H1 (cell line): ENCODE measurements at regions not wholly inside any gene's neighbourhood (a gene's known extent, or its start where the extent isn't known, plus 50 kb on each side); places are given as distances from the start of the nearest gene placed in this dataset.

Experiments used
- CTCF ChIA-PET: fragments of 300-600 bp; sonication (Branson Sonifier 250); formaldehyde crosslinking; loops from one replicate; lab custom pipeline; 2021; ENCODE audit not compliant: partially characterized antibody; lab: Charles Lee
- POLR2A ChIA-PET: fragments of 300-600 bp; sonication (Branson Sonifier 250); formaldehyde crosslinking; loops from one replicate; lab custom pipeline; 2021; ENCODE audit warnings: inconsistent platforms; ENCODE audit not compliant: partially characterized antibody; lab: Charles Lee
- DNase-seq, 2 experiments: peaks; one replicate each; pipeline versions ENCODE4 v3.0.0 to v3.0.0-alpha.2; 2010 to 2022; ENCODE audit warnings: low spot score in 2 of 2, low read depth in 1 of 2, mixed read lengths in 1 of 2
- FAIRE-seq: peaks from 2 replicates; lab custom pipeline; 2011; peaks lifted over from hg19 to GRCh38; lab: Jason Lieb, UNC
- H2AFZ ChIP-seq: 2 replicates; pipeline ENCODE4 v1.8.1; 2012; ENCODE audit warnings: low read length, inconsistent platforms
- H2AK5ac ChIP-seq: 2 replicates; pipeline ENCODE4 v1.6.1; 2013; ENCODE audit warnings: low read depth, low read length
- H2BK120ac ChIP-seq: replicated peaks from 2 replicates; pipeline ENCODE3; 2013; ENCODE audit warnings: low read depth, low read length, inconsistent platforms
- H2BK12ac ChIP-seq: 2 replicates; pipeline ENCODE4 v1.6.1; 2013; ENCODE audit warnings: low read depth, low read length
- H2BK15ac ChIP-seq: 2 replicates; pipeline ENCODE4 v1.6.1; 2013; ENCODE audit warnings: low read length
- H2BK20ac ChIP-seq: 2 replicates; pipeline ENCODE4 v1.6.1; 2013; ENCODE audit warnings: low read length
- H2BK5ac ChIP-seq: 2 replicates; pipeline ENCODE4 v1.6.1; 2013; ENCODE audit warnings: low read depth, low read length
- H3K14ac ChIP-seq: 2 replicates; pipeline ENCODE4 v1.6.1; 2013; ENCODE audit warnings: inconsistent platforms; ENCODE audit not compliant: insufficient read length
- H3K18ac ChIP-seq: 2 replicates; pipeline ENCODE4 v1.6.1; 2013; ENCODE audit warnings: low read length; ENCODE audit errors: extremely low read depth
- H3K23ac ChIP-seq: 2 replicates; pipeline ENCODE4 v1.6.1; 2013; ENCODE audit warnings: inconsistent platforms; ENCODE audit not compliant: insufficient read length
- H3K23me2 ChIP-seq: 2 replicates; pipeline ENCODE4 v1.6.1; 2013; ENCODE audit warnings: low read depth, low read length
- H3K27ac ChIP-seq: 2 replicates; pipeline ENCODE4 v1.6.1; 2011; ENCODE audit warnings: low read depth, low read length, inconsistent platforms
- H3K27me3 ChIP-seq, 4 experiments: replicated peaks in 1 of 4; 1 replicate in 1 of 4; 2 replicates in 3 of 4; pipeline versions ENCODE4 v1.6.1 to v1.8.1; 2011 to 2013; ENCODE audit warnings: low read length in 3 of 4, mild to moderate bottlenecking in 3 of 4, inconsistent platforms in 2 of 4, mixed read lengths in 2 of 4, moderate library complexity in 1 of 4; ENCODE audit not compliant: control insufficient read depth in 3 of 4, insufficient read depth in 3 of 4; ENCODE audit errors: extremely low read depth in 1 of 4
- H3K36me3 ChIP-seq, 4 experiments: 2 replicates each; pipeline versions ENCODE4 v1.6.1 to v1.8.1; 2011 to 2013; ENCODE audit warnings: mild to moderate bottlenecking in 4 of 4, low read length in 3 of 4, moderate library complexity in 2 of 4, control low read depth in 1 of 4, inconsistent platforms in 1 of 4; ENCODE audit not compliant: insufficient read depth in 4 of 4, control insufficient read depth in 2 of 4
- H3K4ac ChIP-seq: replicated peaks from 2 replicates; pipeline ENCODE3; 2013; ENCODE audit warnings: low read length, low read depth, mixed read lengths, inconsistent platforms; ENCODE audit not compliant: insufficient read length
- H3K4me1 ChIP-seq, 4 experiments: replicated peaks in 1 of 4; 1 replicate in 1 of 4; 2 replicates in 3 of 4; pipeline versions ENCODE4 v1.6.1 to v1.8.1; 2011 to 2013; ENCODE audit warnings: low read length in 3 of 4, inconsistent platforms in 2 of 4, mixed read lengths in 1 of 4; ENCODE audit not compliant: insufficient read depth in 4 of 4, control insufficient read depth in 3 of 4
- H3K4me2 ChIP-seq, 2 experiments: 2 replicates each; pipeline versions ENCODE4 v1.6.1 to v1.8.1; 2011 to 2013; ENCODE audit warnings: low read depth in 2 of 2, low read length in 2 of 2, control low read depth in 1 of 2, inconsistent platforms in 1 of 2, mild to moderate bottlenecking in 1 of 2; ENCODE audit not compliant: insufficient read depth in 1 of 2
- H3K4me3 ChIP-seq, 4 experiments: fragments of 200-600, 300-600 bp in 1 of 4; sonication (generic), shearing (Covaris generic), sonication (Bioruptor Twin) in 1 of 4; 2 replicates each; pipeline versions ENCODE4 v1.5.1 to v1.8.1; 2011 to 2016; ENCODE audit warnings: low read length in 4 of 4, low read depth in 3 of 4, control low read depth in 2 of 4, inconsistent platforms in 2 of 4, mild to moderate bottlenecking in 2 of 4, mixed read lengths in 1 of 4, moderate library complexity in 1 of 4; ENCODE audit not compliant: insufficient read depth in 2 of 4; ENCODE audit errors: extremely low read depth in 1 of 4
- H3K56ac ChIP-seq: replicated peaks from 2 replicates; pipeline ENCODE3; 2013; ENCODE audit warnings: low read depth, mild to moderate bottlenecking, mixed read lengths, low read length, inconsistent platforms; ENCODE audit not compliant: insufficient read length
- H3K79me1 ChIP-seq: 2 replicates; pipeline ENCODE4 v1.6.1; 2013; ENCODE audit warnings: low read depth, low read length, control low read depth
- H3K79me2 ChIP-seq, 2 experiments: 2 replicates each; pipeline versions ENCODE4 v1.6.1 to v1.8.1; 2012 to 2013; ENCODE audit warnings: low read length in 2 of 2, mild to moderate bottlenecking in 2 of 2, inconsistent platforms in 1 of 2; ENCODE audit not compliant: insufficient read depth in 2 of 2, control insufficient read depth in 1 of 2
- H3K9ac ChIP-seq, 4 experiments: replicated peaks in 1 of 4; 1 replicate in 1 of 4; 2 replicates in 3 of 4; pipeline versions ENCODE4 v1.6.1 to v1.8.1; 2011 to 2013; ENCODE audit warnings: low read depth in 3 of 4, low read length in 3 of 4, control low read depth in 2 of 4, mild to moderate bottlenecking in 2 of 4, moderate library complexity in 2 of 4, inconsistent platforms in 1 of 4; ENCODE audit errors: extremely low read depth in 1 of 4
- H3K9me3 ChIP-seq, 2 experiments: 2 replicates each; pipeline versions ENCODE4 v1.6.1 to v1.8.1; 2012 to 2013; ENCODE audit warnings: mild to moderate bottlenecking in 2 of 2, moderate library complexity in 2 of 2, control low read depth in 1 of 2, inconsistent platforms in 1 of 2, low read depth in 1 of 2, low read length in 1 of 2, mixed read lengths in 1 of 2; ENCODE audit not compliant: insufficient read depth in 2 of 2
- H4K20me1 ChIP-seq, 2 experiments: replicated peaks in 1 of 2; 2 replicates each; pipeline versions ENCODE3 to v1.8.1; 2011 to 2013; ENCODE audit warnings: inconsistent platforms in 2 of 2, low read length in 2 of 2, mild to moderate bottlenecking in 1 of 2; ENCODE audit not compliant: insufficient read depth in 2 of 2, control insufficient read depth in 1 of 2
- H4K5ac ChIP-seq: 2 replicates; pipeline ENCODE4 v1.6.1; 2013; ENCODE audit warnings: low read length, low read depth, mixed read lengths, inconsistent platforms; ENCODE audit not compliant: insufficient read length
- H4K8ac ChIP-seq: 2 replicates; pipeline ENCODE4 v1.8.0; 2013; ENCODE audit warnings: mild to moderate bottlenecking, moderate library complexity, low read length, inconsistent platforms; ENCODE audit not compliant: insufficient read depth; ENCODE audit errors: extremely low read depth
- H4K91ac ChIP-seq: replicated peaks from 2 replicates; pipeline ENCODE3; 2013; ENCODE audit warnings: low read length, mixed read lengths, inconsistent platforms; ENCODE audit not compliant: insufficient read length
- ATF2 ChIP-seq: IDR thresholded peaks from 2 replicates; pipeline ENCODE4 v1.6.1; 2012; ENCODE audit warnings: low read length, inconsistent platforms
- ATF3 ChIP-seq: IDR thresholded peaks from 2 replicates; pipeline ENCODE4 v1.6.1; 2011; ENCODE audit warnings: low read depth, mild to moderate bottlenecking, low read length; ENCODE audit not compliant: insufficient read depth
- BCL11A ChIP-seq, 2 experiments: IDR thresholded peaks; one replicate each; pipeline ENCODE4 v1.6.1; 2011; ENCODE audit warnings: low read depth in 2 of 2, low read length in 2 of 2, mild to moderate bottlenecking in 2 of 2
- BRCA1 ChIP-seq: IDR thresholded peaks from 2 replicates; pipeline ENCODE4 v1.6.1; 2012; ENCODE audit warnings: low read depth, low read length, improper control_type of control experiment
- CTBP2 ChIP-seq: IDR thresholded peaks from 2 replicates; pipeline ENCODE4 v1.7.0; 2011; ENCODE audit warnings: borderline replicate concordance, mild to moderate bottlenecking, moderate library complexity, mixed read lengths, low read length; ENCODE audit not compliant: insufficient read depth, insufficient read length
- HDAC6 ChIP-seq: IDR thresholded peaks from one replicate; pipeline ENCODE4 v1.7.1; 2012; ENCODE audit warnings: low read depth, mild to moderate bottlenecking, inconsistent platforms, low read length, moderate library complexity
- POLR2AphosphoS5 ChIP-seq: IDR thresholded peaks from 2 replicates; pipeline ENCODE4 v1.6.1; 2011; ENCODE audit warnings: low read depth, low read length
- RFX5 ChIP-seq: IDR thresholded peaks from 2 replicates; pipeline ENCODE4 v1.6.1; 2011; ENCODE audit warnings: low read depth, low read length, improper control_type of control experiment, borderline replicate concordance
- SIX5 ChIP-seq: IDR thresholded peaks from 2 replicates; pipeline ENCODE4 v1.6.1; 2011; ENCODE audit warnings: mild to moderate bottlenecking, low read depth, low read length
- SP1 ChIP-seq: IDR thresholded peaks from 2 replicates; pipeline ENCODE4 v1.6.1; 2011; ENCODE audit warnings: low read depth, low read length
- SUZ12 ChIP-seq: fragments of 200-600 bp; sonication (generic); IDR thresholded peaks from 2 replicates; pipeline ENCODE4 v1.6.1; 2012; ENCODE audit warnings: mild to moderate bottlenecking, inconsistent platforms, low read length, moderate library complexity, mixed read lengths
- TAF1 ChIP-seq: IDR thresholded peaks from 2 replicates; pipeline ENCODE4 v1.6.1; 2011; ENCODE audit warnings: mild to moderate bottlenecking, low read depth, low read length
- TCF12 ChIP-seq: IDR thresholded peaks from 2 replicates; pipeline ENCODE4 v1.6.1; 2011; ENCODE audit warnings: low read depth, mild to moderate bottlenecking, low read length
- TEAD4 ChIP-seq: IDR thresholded peaks from 2 replicates; pipeline ENCODE4 v1.6.1; 2012; ENCODE audit warnings: low read depth, low read length, inconsistent platforms, mixed read lengths
- WGBS, 2 experiments: shearing (Covaris generic) in 1 of 2; methylation state at CpG; one replicate each; pipeline versions ENCODE4 v1.1.6 to v1.1.7; 2013 to 2015; ENCODE audit warnings: low lambda C conversion rate in 2 of 2, mixed read lengths in 2 of 2, inconsistent platforms in 1 of 2, low coverage in 1 of 2, missing lambda C conversion rate in 1 of 2; ENCODE audit not compliant: insufficient replicate concordance in 2 of 2, insufficient coverage in 1 of 2, insufficient read length in 1 of 2; ENCODE audit errors: extremely low coverage in 1 of 2, missing lambda C conversion rate in 1 of 2; 5-methylcytosine and 5-hydroxymethylcytosine counted together

GRCh38 chr9:100926366-100926765 lies 102.2 kb upstream of the PLPPR1 start:
- Histone ChIP-seq H3K79me2 (no peaks in the 10 kb centered on the region), H3K4me2 (no peak overlapping the region), H3K9ac (no peak overlapping the region), H3K4ac (no peak overlapping the region), H3K4me1 (no peaks in the 10 kb centered on the region), H2AFZ (no peak overlapping the region), H2BK15ac (no peak overlapping the region), H4K91ac (no peak overlapping the region), H3K79me1 (no peaks in the 10 kb centered on the region), H3K27me3 (no peaks in the 10 kb centered on the region), H3K56ac (no peak overlapping the region), H2BK5ac (no peak overlapping the region), H3K23me2 (no peaks in the 10 kb centered on the region), H4K8ac (no peak overlapping the region), H2AK5ac (no peak overlapping the region), H3K18ac (no peak overlapping the region), H2BK12ac (no peak overlapping the region), H2BK20ac (no peak overlapping the region), H3K4me3 (no peak overlapping the region), H3K14ac (no peak overlapping the region), H3K36me3 (no peaks in the 10 kb centered on the region), H3K27ac (no peak overlapping the region), H3K9me3 (no peaks in the 10 kb centered on the region), H4K5ac (no peak overlapping the region), H4K20me1 (no peaks in the 10 kb centered on the region), H3K23ac (no peak overlapping the region), H2BK120ac (no peak overlapping the region)
- ChIA-PET CTCF (interaction anchor here (0.6 to 0.8 kb wide), 3 partner anchors 11 to 603 kb away, joined by 3 read pairs; no protein-coding TSS in a partner anchor), POLR2A (no interaction called here)
- DNase-seq (no peak), FAIRE-seq (no peak)
- WGBS, 2 experiments, result 86% methylated on average over 2 of the region's 2 CpGs; no CpG with 5 or more reads in 1 of the 2 experiments
- TF ChIP-seq TCF12 (no peak), SP1 (no peak), SIX5 (no peak), TEAD4 (no peak), POLR2AphosphoS5 (no peak), SUZ12 (no peak), CTBP2 (no peak), HDAC6 (no peak), RFX5 (no peak), BCL11A (IDR thresholded peaks at IDR 0.05; ENCODE audit: low read depth in 2 of 2, low read length in 2 of 2) (no peak), TAF1 (no peak), ATF3 (no peak), BRCA1 (no peak), ATF2 (no peak)
